H9 (cell line): ENCODE measurements at regions not wholly inside any gene's neighbourhood (a gene's known extent, or its start where the extent isn't known, plus 50 kb on each side); places are given as distances from the start of the nearest gene placed in this dataset.

ENCODE experiments used
- DNase-seq: peaks from one replicate; pipeline ENCODE4 v3.0.0-alpha.2; 2017
- H2AFZ ChIP-seq: one replicate; pipeline ENCODE4 v1.6.1; 2013; ENCODE audit warnings: mild to moderate bottlenecking, low read length, control low read depth, moderate library complexity
- H2AK5ac ChIP-seq: 2 replicates; pipeline ENCODE4 v1.6.1; 2013; ENCODE audit warnings: low read length, control low read depth, mixed read lengths; ENCODE audit not compliant: insufficient read length
- H2BK120ac ChIP-seq: one replicate; pipeline ENCODE4 v1.6.1; 2013; ENCODE audit warnings: low read depth, mild to moderate bottlenecking, low read length, control low read depth, inconsistent platforms; ENCODE audit not compliant: poor library complexity, severe bottlenecking
- H2BK12ac ChIP-seq: 2 replicates; pipeline ENCODE4 v1.6.1; 2013; ENCODE audit warnings: low read length, control low read depth, mixed read lengths, low read depth; ENCODE audit not compliant: insufficient read length
- H2BK15ac ChIP-seq: 2 replicates; pipeline ENCODE4 v1.6.1; 2013; ENCODE audit warnings: low read depth, low read length, control low read depth
- H2BK20ac ChIP-seq: one replicate; pipeline ENCODE4 v1.6.1; 2013; ENCODE audit warnings: low read depth, mild to moderate bottlenecking, low read length, control low read depth, inconsistent platforms; ENCODE audit not compliant: poor library complexity, severe bottlenecking
- H2BK5ac ChIP-seq: 2 replicates; pipeline ENCODE4 v1.6.1; 2013; ENCODE audit warnings: low read length, control low read depth, mixed read lengths; ENCODE audit not compliant: insufficient read length
- H3K14ac ChIP-seq: 2 replicates; pipeline ENCODE4 v1.6.1; 2013; ENCODE audit warnings: low read length, control low read depth; ENCODE audit not compliant: insufficient read depth
- H3K18ac ChIP-seq: 2 replicates; pipeline ENCODE4 v1.6.1; 2013; ENCODE audit warnings: low read depth, mild to moderate bottlenecking, mixed read lengths, low read length, control low read depth; ENCODE audit not compliant: insufficient read length
- H3K23ac ChIP-seq: 2 replicates; pipeline ENCODE4 v1.6.1; 2013; ENCODE audit warnings: low read length, control low read depth, mixed read lengths, low read depth; ENCODE audit not compliant: insufficient read length
- H3K23me2 ChIP-seq: 2 replicates; pipeline ENCODE4 v1.6.1; 2013; ENCODE audit warnings: low read depth, mild to moderate bottlenecking, mixed read lengths, low read length, control low read depth; ENCODE audit not compliant: insufficient read length, poor library complexity, severe bottlenecking
- H3K27ac ChIP-seq: 2 replicates; pipeline ENCODE4 v1.5.1; 2013; ENCODE audit warnings: low read length, control low read depth, mixed read lengths, low read depth; ENCODE audit not compliant: insufficient read length
- H3K27me3 ChIP-seq: 2 replicates; pipeline ENCODE4 v1.6.1; 2013; ENCODE audit warnings: low read length, control low read depth, inconsistent platforms; ENCODE audit not compliant: insufficient read depth
- H3K4ac ChIP-seq: 2 replicates; pipeline ENCODE4 v1.6.1; 2013; ENCODE audit warnings: low read depth, mild to moderate bottlenecking, control low read depth, inconsistent platforms, low read length, moderate library complexity
- H3K4me1 ChIP-seq: 2 replicates; pipeline ENCODE4 v1.6.1; 2013; ENCODE audit warnings: low read length, control low read depth, inconsistent platforms; ENCODE audit not compliant: insufficient read depth
- H3K4me2 ChIP-seq: 2 replicates; pipeline ENCODE4 v1.6.1; 2013; ENCODE audit warnings: low read length, control low read depth, mixed read lengths; ENCODE audit not compliant: insufficient read length, insufficient read depth
- H3K56ac ChIP-seq: 2 replicates; pipeline ENCODE4 v1.6.1; 2013; ENCODE audit warnings: low read depth, mild to moderate bottlenecking, mixed read lengths, low read length, control low read depth; ENCODE audit not compliant: insufficient read length
- H3K79me1 ChIP-seq: 2 replicates; pipeline ENCODE4 v1.6.1; 2013; ENCODE audit warnings: low read depth, mild to moderate bottlenecking, moderate library complexity, low read length, control low read depth, inconsistent platforms; ENCODE audit not compliant: insufficient read depth, poor library complexity, severe bottlenecking
- H3K79me2 ChIP-seq: 2 replicates; pipeline ENCODE4 v1.6.1; 2013; ENCODE audit warnings: low read length, control low read depth, inconsistent platforms; ENCODE audit not compliant: insufficient read depth
- H3K9ac ChIP-seq: 2 replicates; pipeline ENCODE4 v1.6.1; 2013; ENCODE audit warnings: low read length, control low read depth, mixed read lengths; ENCODE audit not compliant: insufficient read length; ENCODE audit errors: extremely low read depth
- H3K9me3 ChIP-seq: one replicate; pipeline ENCODE4 v1.6.1; 2013; ENCODE audit warnings: low read depth, low read length, inconsistent platforms; ENCODE audit not compliant: control insufficient read depth
- H3T11ph ChIP-seq: one replicate; pipeline ENCODE4 v1.6.1; 2013; ENCODE audit warnings: mild to moderate bottlenecking, low read length, control low read depth, inconsistent platforms
- H4K20me1 ChIP-seq: one replicate; pipeline ENCODE4 v1.6.1; 2013; ENCODE audit not compliant: control insufficient read depth, insufficient read length, insufficient read depth
- H4K5ac ChIP-seq: 2 replicates; pipeline ENCODE4 v1.6.1; 2013; ENCODE audit warnings: low read depth, mild to moderate bottlenecking, mixed read lengths, low read length, control low read depth; ENCODE audit not compliant: insufficient read length
- H4K8ac ChIP-seq: replicated peaks from 2 replicates; pipeline ENCODE4 v1.6.1; 2013; ENCODE audit warnings: low read length, control low read depth, mixed read lengths, low read depth; ENCODE audit not compliant: insufficient read length
- H4K91ac ChIP-seq: 2 replicates; pipeline ENCODE4 v1.6.1; 2013; ENCODE audit warnings: low read depth, mild to moderate bottlenecking, moderate library complexity, mixed read lengths, low read length, control low read depth; ENCODE audit not compliant: insufficient read length
- H3K27ac Mint-ChIP-seq, 3 experiments: 2 replicates in 2 of 3; 3 replicates in 1 of 3; pipeline ENCODE4 v1.8.0; 2020 to 2021; ENCODE audit warnings: mixed read lengths in 3 of 3, mild to moderate bottlenecking in 1 of 3, moderate library complexity in 1 of 3
- H3K27me3 Mint-ChIP-seq: 2 replicates; pipeline ENCODE4 v1.8.0; 2021; ENCODE audit warnings: low read depth, mild to moderate bottlenecking, moderate library complexity, mixed read lengths
- H3K36me3 Mint-ChIP-seq, 3 experiments: 2 replicates in 2 of 3; 3 replicates in 1 of 3; pipeline ENCODE4 v1.8.0; 2020 to 2021; ENCODE audit warnings: low read depth in 3 of 3, mixed read lengths in 3 of 3; ENCODE audit not compliant: insufficient read depth in 1 of 3
- H3K4me1 Mint-ChIP-seq, 2 experiments: 2 replicates each; pipeline ENCODE4 v1.8.0; 2020; ENCODE audit warnings: mixed read lengths in 2 of 2
- H3K4me3 Mint-ChIP-seq, 2 experiments: 2 replicates in 1 of 2; 3 replicates in 1 of 2; pipeline ENCODE4 v1.8.0; 2020 to 2021; ENCODE audit warnings: mild to moderate bottlenecking in 2 of 2, mixed read lengths in 2 of 2, moderate library complexity in 1 of 2
- H3K9me3 Mint-ChIP-seq, 2 experiments: 2 replicates in 1 of 2; 3 replicates in 1 of 2; pipeline ENCODE4 v1.8.0; 2020; ENCODE audit warnings: mild to moderate bottlenecking in 2 of 2, mixed read lengths in 2 of 2, moderate library complexity in 1 of 2
- CTCF ChIP-seq: fragments of 200-600 bp; sonication (generic); conservative IDR thresholded peaks from 3 replicates; pipeline ENCODE4 v1.8.0; 2021; ENCODE audit warnings: antibody characterized with exemption, mild to moderate bottlenecking
- WGBS: extraction: QIAGEN DNeasy Blood & Tissue Kit; methylation state at CpG from one replicate; pipeline ENCODE4 v1.1.7; 2013; ENCODE audit warnings: missing lambda C conversion rate, low lambda C conversion rate, mixed read lengths; ENCODE audit not compliant: insufficient read length; ENCODE audit errors: extremely low coverage; 5-methylcytosine and 5-hydroxymethylcytosine counted together

GRCh38 chr20:60262967-60263603 is 304.9 kb downstream of the CDH26 start:
- Histone ChIP-seq H2AK5ac (no peak overlapping the region), H3K79me1 (no peaks in the 10 kb centered on the region), H3K23ac (no peak overlapping the region), H2BK20ac (no peak overlapping the region), H3K4ac (no peak overlapping the region), H2BK120ac (no peak overlapping the region), H3K18ac (no peak overlapping the region), H3K14ac (no peak overlapping the region), H3K4me1 (no peaks in the 10 kb centered on the region), H3K79me2 (no peaks in the 10 kb centered on the region), H2BK12ac (no peak overlapping the region), H3K27ac (no peak overlapping the region), H3K9me3 (no peaks in the 10 kb centered on the region), H3K9ac (no peak overlapping the region), H4K8ac (no peak overlapping the region), H3K4me2 (no peak overlapping the region), H2BK15ac (no peak overlapping the region), H3K23me2 (no peaks in the 10 kb centered on the region), H2AFZ (no peak overlapping the region), H3T11ph (no peak overlapping the region), H4K5ac (no peak overlapping the region), H3K27me3 (no peaks in the 10 kb centered on the region), H3K56ac (no peak overlapping the region), H4K91ac (no peak overlapping the region), H4K20me1 (no peaks in the 10 kb centered on the region), H2BK5ac (no peak overlapping the region)
- Mint-ChIP-seq H3K4me1 (peaks cover 2 to 4% of the 10 kb centered on the region in 2 experiments; a peak in 2 of 4 replicates), H3K27ac (no peak overlapping the region), H3K36me3 (no peaks in the 10 kb centered on the region; a peak in 1 of 7 replicates), H3K27me3 (peaks cover 20% of the 10 kb centered on the region), H3K4me3 (no peak overlapping the region), H3K9me3 (no peaks in the 10 kb centered on the region)
- DNase-seq, result peak; percentile 77
- TF ChIP-seq CTCF, result peak; percentile 92
- no CpG with 5 or more reads among the region's 4 CpGs for WGBS
